ENCODE measurements at regions not wholly inside any gene's neighbourhood (a gene's known extent, or its start where the extent isn't known, plus 50 kb on each side); places are given as distances from the start of the nearest gene placed in this dataset.

- H3K36me3 ChIP-seq (ENCODE audit: control insufficient read depth, insufficient read depth, low read length): no peaks in the 10 kb centered on the region
- H3K4me3 ChIP-seq (replicated peaks; ENCODE audit: low read depth, low read length): no peak overlapping the region
- DNase-seq (ENCODE audit: extremely low read depth, insufficient read length): no peak
- no peak for TF ChIP-seq CTCF (IDR thresholded peaks at IDR 0.05; ENCODE audit: insufficient read depth, low read length, poor library complexity, severe bottlenecking)
- H3K27me3 ChIP-seq (replicated peaks; ENCODE audit: control insufficient read depth, insufficient read depth, low read length): no peaks in the 10 kb centered on the region
Measured at GRCh38 chr14:40727107-40727506, 879.6 kb upstream of the LRFN5 start.

- no peaks in the 10 kb centered on the region for H3K36me3 ChIP-seq (ENCODE audit: control insufficient read depth, insufficient read depth, low read length)
- DNase-seq (ENCODE audit: extremely low read depth, insufficient read length): no peak
Measured at GRCh38 chr14:40713387-40713786, 893.3 kb upstream of the LRFN5 start.

GRCh38 chr14:40697231-40697630 is 909.4 kb upstream of the LRFN5 start:
- Histone ChIP-seq H3K27me3 (replicated peaks; ENCODE audit: control insufficient read depth, insufficient read depth, low read length) (no peaks in the 10 kb centered on the region), H3K4me3 (replicated peaks; ENCODE audit: low read depth, low read length) (no peak overlapping the region), H3K36me3 (ENCODE audit: control insufficient read depth, insufficient read depth, low read length) (no peaks in the 10 kb centered on the region)
- no peak for TF ChIP-seq CTCF (IDR thresholded peaks at IDR 0.05; ENCODE audit: insufficient read depth, low read length, poor library complexity, severe bottlenecking)
- no peak for DNase-seq (ENCODE audit: extremely low read depth, insufficient read length)

More at GRCh38 chr14:40713387-40713786, 893.3 kb upstream of the LRFN5 start:
- H3K27me3 ChIP-seq (replicated peaks; ENCODE audit: control insufficient read depth, insufficient read depth, low read length): no peaks in the 10 kb centered on the region
- no peak overlapping the region for H3K4me3 ChIP-seq (replicated peaks; ENCODE audit: low read depth, low read length)
- TF ChIP-seq CTCF (IDR thresholded peaks at IDR 0.05; ENCODE audit: insufficient read depth, low read length, poor library complexity, severe bottlenecking): no peak

- Histone ChIP-seq H3K4me3 (replicated peaks; ENCODE audit: low read depth, low read length) (no peak overlapping the region), H3K27me3 (replicated peaks; ENCODE audit: control insufficient read depth, insufficient read depth, low read length) (no peaks in the 10 kb centered on the region), H3K36me3 (ENCODE audit: control insufficient read depth, insufficient read depth, low read length) (no peaks in the 10 kb centered on the region)
- no peak for TF ChIP-seq CTCF (IDR thresholded peaks at IDR 0.05; ENCODE audit: insufficient read depth, low read length, poor library complexity, severe bottlenecking)
- no peak for DNase-seq (ENCODE audit: extremely low read depth, insufficient read length)
Measured at GRCh38 chr14:40694023-40694422, 912.7 kb upstream of the LRFN5 start.

- DNase-seq (ENCODE audit: extremely low read depth, insufficient read length): no peak
- TF ChIP-seq CTCF (IDR thresholded peaks at IDR 0.05; ENCODE audit: insufficient read depth, low read length, poor library complexity, severe bottlenecking): no peak
- Histone ChIP-seq H3K27me3 (replicated peaks; ENCODE audit: control insufficient read depth, insufficient read depth, low read length) (no peaks in the 10 kb centered on the region), H3K4me3 (replicated peaks; ENCODE audit: low read depth, low read length) (no peak overlapping the region), H3K36me3 (ENCODE audit: control insufficient read depth, insufficient read depth, low read length) (no peaks in the 10 kb centered on the region)
Measured at GRCh38 chr14:40691066-40691465, 915.6 kb upstream of the LRFN5 start.

- no peak for DNase-seq (ENCODE audit: extremely low read depth, insufficient read length)
- no peak for TF ChIP-seq CTCF (IDR thresholded peaks at IDR 0.05; ENCODE audit: insufficient read depth, low read length, poor library complexity, severe bottlenecking)
- H3K27me3 ChIP-seq (replicated peaks; ENCODE audit: control insufficient read depth, insufficient read depth, low read length): no peaks in the 10 kb centered on the region
- H3K4me3 ChIP-seq (replicated peaks; ENCODE audit: low read depth, low read length): no peak overlapping the region
- no peaks in the 10 kb centered on the region for H3K36me3 ChIP-seq (ENCODE audit: control insufficient read depth, insufficient read depth, low read length)
Measured at GRCh38 chr14:40685764-40686163, 920.9 kb upstream of the LRFN5 start.

Measured in GM06990 (cell line).